Astrocyte (in vitro differentiated cells and primary cell): ENCODE measurements at regions not wholly inside any gene's neighbourhood (a gene's known extent, or its start where the extent isn't known, plus 50 kb on each side); places are given as distances from the start of the nearest gene placed in this dataset.
A peak's percentile ranks its signal among the peaks of the same experiment; 100 is the strongest.

ENCODE experiments used
- EZH2 ChIP-seq: IDR thresholded peaks from 2 replicates; pipeline ENCODE4 v1.6.1; 2012; ENCODE audit warnings: mild to moderate bottlenecking, low read length, inconsistent platforms; ENCODE audit not compliant: insufficient read depth
- TF ChIP-seq, protein P1 (sequence below): IDR thresholded peaks from 2 replicates; pipeline ENCODE4 v1.5.1; 2011; ENCODE audit warnings: low read depth, mild to moderate bottlenecking, inconsistent platforms, low read length, moderate library complexity; ENCODE audit not compliant: insufficient read depth

- TF ChIP-seq, protein P1, sequence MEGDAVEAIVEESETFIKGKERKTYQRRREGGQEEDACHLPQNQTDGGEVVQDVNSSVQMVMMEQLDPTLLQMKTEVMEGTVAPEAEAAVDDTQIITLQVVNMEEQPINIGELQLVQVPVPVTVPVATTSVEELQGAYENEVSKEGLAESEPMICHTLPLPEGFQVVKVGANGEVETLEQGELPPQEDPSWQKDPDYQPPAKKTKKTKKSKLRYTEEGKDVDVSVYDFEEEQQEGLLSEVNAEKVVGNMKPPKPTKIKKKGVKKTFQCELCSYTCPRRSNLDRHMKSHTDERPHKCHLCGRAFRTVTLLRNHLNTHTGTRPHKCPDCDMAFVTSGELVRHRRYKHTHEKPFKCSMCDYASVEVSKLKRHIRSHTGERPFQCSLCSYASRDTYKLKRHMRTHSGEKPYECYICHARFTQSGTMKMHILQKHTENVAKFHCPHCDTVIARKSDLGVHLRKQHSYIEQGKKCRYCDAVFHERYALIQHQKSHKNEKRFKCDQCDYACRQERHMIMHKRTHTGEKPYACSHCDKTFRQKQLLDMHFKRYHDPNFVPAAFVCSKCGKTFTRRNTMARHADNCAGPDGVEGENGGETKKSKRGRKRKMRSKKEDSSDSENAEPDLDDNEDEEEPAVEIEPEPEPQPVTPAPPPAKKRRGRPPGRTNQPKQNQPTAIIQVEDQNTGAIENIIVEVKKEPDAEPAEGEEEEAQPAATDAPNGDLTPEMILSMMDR = peak; percentile 85
- TF ChIP-seq EZH2 = no peak
Measured at GRCh38 chr1:34597877-34598514, 156.9 kb upstream of the GJB5 start.
